Astrocyte of the cerebellum (primary cell): ENCODE measurements at regions not wholly inside any gene's neighbourhood (a gene's known extent, or its start where the extent isn't known, plus 50 kb on each side); places are given as distances from the start of the nearest gene placed in this dataset.

Experiments used
- DNase-seq: peaks from one replicate; pipeline ENCODE4 v3.0.0-alpha.2; 2011; ENCODE audit warnings: low read depth
- H3K4me3 ChIP-seq: 2 replicates; pipeline ENCODE4 v1.5.1; 2011; ENCODE audit warnings: mild to moderate bottlenecking, low read depth, low read length, moderate library complexity
- CTCF ChIP-seq: IDR thresholded peaks from 2 replicates; pipeline ENCODE4 v1.5.1; 2012; ENCODE audit warnings: low read length, low read depth, moderate library complexity, mild to moderate bottlenecking; ENCODE audit errors: missing control alignments
- in situ Hi-C: cut with HindIII; loops from 2 replicates; pipeline ENCODE4 v1.10.0; 2017; ENCODE audit warnings: low sequenced_read_pairs

- no peak for DNase-seq
- TF ChIP-seq CTCF: no peak
- no peak overlapping the region for H3K4me3 ChIP-seq
- in situ Hi-C loops: no loop called here
Observed at GRCh38 chr5:174654442-174654841, 69.9 kb upstream of the MSX2 start.

- TF ChIP-seq CTCF: no peak
- H3K4me3 ChIP-seq: no peak overlapping the region
- in situ Hi-C loops: no loop called here
- no peak for DNase-seq
Observed at GRCh38 chr5:174655351-174655750, 69.0 kb upstream of the MSX2 start.

- TF ChIP-seq CTCF: no peak
Observed at GRCh38 chr5:174664180-174664850, 60.1 kb upstream of the MSX2 start.

GRCh38 chr5:174665347-174665746 is 59.0 kb upstream of the MSX2 start:
- no peak overlapping the region for H3K4me3 ChIP-seq
- in situ Hi-C loops: no loop called here
- DNase-seq: no peak
- TF ChIP-seq CTCF: no peak

More at GRCh38 chr5:174664180-174664850, 60.1 kb upstream of the MSX2 start:
- H3K4me3 ChIP-seq: no peak overlapping the region
- DNase-seq: no peak
- in situ Hi-C loops: no loop called here

GRCh38 chr5:174667526-174667925 is 56.9 kb upstream of the MSX2 start:
- no peak for DNase-seq
- in situ Hi-C loops: no loop called here
- no peak for TF ChIP-seq CTCF
- H3K4me3 ChIP-seq: no peak overlapping the region

- TF ChIP-seq CTCF: no peak
- in situ Hi-C loops: no loop called here
Observed at GRCh38 chr5:174668349-174668748, 56.0 kb upstream of the MSX2 start.

More at GRCh38 chr5:174668349-174668748, 56.0 kb upstream of the MSX2 start:
- no peak overlapping the region for H3K4me3 ChIP-seq
- DNase-seq: no peak
